ENCODE measurements at regions not wholly inside any gene's neighbourhood (a gene's known extent, or its start where the extent isn't known, plus 50 kb on each side); places are given as distances from the start of the nearest gene placed in this dataset.

DNA sequence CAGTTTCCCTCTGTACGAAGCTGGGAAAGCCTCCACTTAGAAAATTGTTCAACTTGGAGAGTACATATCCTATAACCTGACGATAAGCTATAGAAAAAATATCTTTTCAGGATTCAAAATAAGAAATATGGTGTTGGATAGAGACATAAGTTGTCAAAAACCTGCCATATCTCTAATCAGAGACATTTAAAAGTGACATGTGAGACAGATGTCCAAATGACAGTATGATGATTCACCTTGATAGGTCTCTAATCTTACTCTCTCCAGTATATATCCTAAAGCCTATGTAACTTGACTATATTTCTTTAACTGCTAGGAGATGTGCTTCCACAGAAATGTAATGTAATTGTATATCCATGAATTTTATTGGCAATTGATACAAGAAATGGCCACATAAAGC, 932.4 kb upstream of the MAN1A1 start:
- no peak for TF ChIP-seq CTCF (IDR thresholded peaks at IDR 0.05)
- TF ChIP-seq POLR2A (IDR thresholded peaks at IDR 0.05) = no peak

All from heart left ventricle (tissue), 13 donors.